ENCODE measurements at regions not wholly inside any gene's neighbourhood (a gene's known extent, or its start where the extent isn't known, plus 50 kb on each side); places are given as distances from the start of the nearest gene placed in this dataset.

GRCh38 chr7:53306846-53307245 is 271.4 kb downstream of the POM121L12 start:
- H3K27ac ChIP-seq (ENCODE audit: extremely low read length, insufficient read depth, low read length): no peak overlapping the region
- DNase-seq (ENCODE audit: low spot score) (no peak), FAIRE-seq (no peak), ATAC-seq (no peak)
- no peak overlapping the region for H3K4me2 ChIP-seq (ENCODE audit: low read depth, low read length)
- in situ Hi-C loops (cut with HindIII; ENCODE audit: extremely low pct_ligation_motif_present, low pct_unique_long_range_greater_than_20kb) (no loop called here), intact Hi-C loops (cut with micrococcal nuclease; ENCODE audit: unreplicated experiment) (no loop called here)
- no peak for TF ChIP-seq ZNF143 (CRISPR knock-in tag; IDR thresholded peaks at IDR 0.05)
- no peak for TF ChIP-seq ZNF20 (CRISPR knock-in tag; IDR thresholded peaks at IDR 0.05)
- no peak for TF ChIP-seq HINFP (CRISPR knock-in tag; IDR thresholded peaks at IDR 0.05; ENCODE audit: low read depth)
- no peak for TF ChIP-seq ZNF644 (CRISPR knock-in tag; IDR thresholded peaks at IDR 0.05; ENCODE audit: low read depth)
- TF ChIP-seq PHF5A (CRISPR knock-in tag; IDR thresholded peaks at IDR 0.05; ENCODE audit: low read depth, unreplicated experiment): no peak
- H2AFZ ChIP-seq (ENCODE audit: low read length): no peak overlapping the region
- no peaks in the 10 kb centered on the region for H3K36me3 ChIP-seq (replicated peaks in 1 of 2; ENCODE audit: control insufficient read depth in 1 of 2, insufficient read depth in 2 of 2, low read length in 2 of 2)
- no peaks in the 10 kb centered on the region for H3K79me2 ChIP-seq (ENCODE audit: insufficient read depth, low read length)
- POLR2A ChIA-PET: no interaction called here
- CTCF ChIA-PET (ENCODE audit: low intra/inter-chr PET ratio, low total read pairs): no interaction called here
- H3K27me3 ChIP-seq (ENCODE audit: control insufficient read depth in 1 of 2, insufficient read depth in 2 of 2, low read length in 2 of 2): no peaks in the 10 kb centered on the region
- H4K20me1 ChIP-seq (ENCODE audit: insufficient read depth, low read length): no peaks in the 10 kb centered on the region
- WGBS (ENCODE audit: low lambda C conversion rate): 28% methylated on average over 3 of the region's 3 CpGs
- H3K4me1 ChIP-seq (ENCODE audit: insufficient read depth, low read length): no peaks in the 10 kb centered on the region
- peaks cover 97% of the 10 kb centered on the region for H3K9me3 ChIP-seq (ENCODE audit: low read length)
- H3K9ac ChIP-seq (ENCODE audit: insufficient read depth, low read depth, low read length): no peak overlapping the region
- BruUV-seq (replicated peaks): no TSS peak
- no peak overlapping the region for H3K4me3 ChIP-seq (replicated peaks in 1 of 3; ENCODE audit: insufficient read depth in 1 of 3, low read depth in 2 of 3, low read length in 3 of 3)

- no peak for DNase-seq (ENCODE audit: low spot score)
- no TSS peak for BruUV-seq (replicated peaks)
- Histone ChIP-seq H3K9me3 (ENCODE audit: low read length) (peaks cover 87% of the 10 kb centered on the region), H3K79me2 (ENCODE audit: insufficient read depth, low read length) (no peaks in the 10 kb centered on the region), H3K9ac (ENCODE audit: insufficient read depth, low read depth, low read length) (no peak overlapping the region), H3K27me3 (ENCODE audit: control insufficient read depth in 1 of 2, insufficient read depth in 2 of 2, low read length in 2 of 2) (no peaks in the 10 kb centered on the region; a peak in 1 of 5 replicates), H2AFZ (ENCODE audit: low read length) (no peak overlapping the region), H3K4me2 (ENCODE audit: low read depth, low read length) (no peak overlapping the region), H3K4me3 (replicated peaks in 1 of 3; ENCODE audit: insufficient read depth in 1 of 3, low read depth in 2 of 3, low read length in 3 of 3) (no peak overlapping the region), H4K20me1 (ENCODE audit: insufficient read depth, low read length) (no peaks in the 10 kb centered on the region), H3K36me3 (replicated peaks in 1 of 2; ENCODE audit: control insufficient read depth in 1 of 2, insufficient read depth in 2 of 2, low read length in 2 of 2) (no peaks in the 10 kb centered on the region), H3K27ac (ENCODE audit: extremely low read length, insufficient read depth, low read length) (no peak overlapping the region), H3K4me1 (ENCODE audit: insufficient read depth, low read length) (no peaks in the 10 kb centered on the region)
- intact Hi-C loops (cut with micrococcal nuclease; ENCODE audit: unreplicated experiment): no loop called here
- ChIA-PET POLR2A (no interaction called here), CTCF (ENCODE audit: low intra/inter-chr PET ratio, low total read pairs) (no interaction called here)
- no peak for FAIRE-seq
- TF ChIP-seq CAMTA2 (CRISPR knock-in tag; IDR thresholded peaks at IDR 0.05; ENCODE audit: borderline replicate concordance) (no peak), ZIK1 (CRISPR knock-in tag; IDR thresholded peaks at IDR 0.05; ENCODE audit: borderline replicate concordance, low read depth) (no peak), SIN3A (IDR thresholded peaks at IDR 0.05; ENCODE audit: borderline replicate concordance, low read depth, low read length) (no peak), NFKBIZ (CRISPR knock-in tag; IDR thresholded peaks at IDR 0.05) (no peak), HHEX (CRISPR knock-in tag; IDR thresholded peaks at IDR 0.05) (no peak), ZNF770 (CRISPR knock-in tag; IDR thresholded peaks at IDR 0.05) (no peak)
- in situ Hi-C loops (cut with HindIII; ENCODE audit: extremely low pct_ligation_motif_present, low pct_unique_long_range_greater_than_20kb): no loop called here
- ATAC-seq: no peak
- whole genome bisulfite sequencing (ENCODE audit: low lambda C conversion rate): 35% methylated on average over 5 of the region's 5 CpGs
Observed at GRCh38 chr7:53311205-53311604, 275.8 kb downstream of the POM121L12 start.

Data from HepG2 (cell line).